ENCODE measurements at regions not wholly inside any gene's neighbourhood (a gene's known extent, or its start where the extent isn't known, plus 50 kb on each side); places are given as distances from the start of the nearest gene placed in this dataset.

DNA sequence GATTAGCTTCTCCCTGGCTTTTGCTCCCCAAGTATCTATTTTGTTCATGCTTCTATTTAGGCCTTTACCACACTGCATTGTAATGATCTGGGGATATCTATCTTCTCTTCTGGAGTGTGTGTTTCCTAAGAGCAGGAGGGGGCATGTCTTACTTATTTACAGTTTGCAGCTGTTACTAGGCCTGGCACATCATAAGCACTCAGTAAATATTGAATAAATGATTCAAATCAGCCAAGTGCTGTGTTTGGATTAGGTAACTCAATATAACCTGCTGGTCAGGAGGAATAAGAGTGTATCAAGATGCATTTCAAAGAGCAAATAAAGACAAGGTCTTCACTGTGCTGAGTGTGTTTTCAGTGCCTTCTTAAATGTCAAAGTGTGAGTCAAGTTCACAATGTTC, 186.1 kb downstream of the FOXG1 start:
- H3K27me3 ChIP-seq: no peaks in the 10 kb centered on the region
- intact Hi-C loops (cut with DNase I): no loop called here
- H3K36me3 ChIP-seq: no peaks in the 10 kb centered on the region
- H3K27ac ChIP-seq (replicated peaks in 1 of 4): no peak overlapping the region
- no peak for TF ChIP-seq EP300 (IDR thresholded peaks at IDR 0.05)
- TF ChIP-seq, protein P1, sequence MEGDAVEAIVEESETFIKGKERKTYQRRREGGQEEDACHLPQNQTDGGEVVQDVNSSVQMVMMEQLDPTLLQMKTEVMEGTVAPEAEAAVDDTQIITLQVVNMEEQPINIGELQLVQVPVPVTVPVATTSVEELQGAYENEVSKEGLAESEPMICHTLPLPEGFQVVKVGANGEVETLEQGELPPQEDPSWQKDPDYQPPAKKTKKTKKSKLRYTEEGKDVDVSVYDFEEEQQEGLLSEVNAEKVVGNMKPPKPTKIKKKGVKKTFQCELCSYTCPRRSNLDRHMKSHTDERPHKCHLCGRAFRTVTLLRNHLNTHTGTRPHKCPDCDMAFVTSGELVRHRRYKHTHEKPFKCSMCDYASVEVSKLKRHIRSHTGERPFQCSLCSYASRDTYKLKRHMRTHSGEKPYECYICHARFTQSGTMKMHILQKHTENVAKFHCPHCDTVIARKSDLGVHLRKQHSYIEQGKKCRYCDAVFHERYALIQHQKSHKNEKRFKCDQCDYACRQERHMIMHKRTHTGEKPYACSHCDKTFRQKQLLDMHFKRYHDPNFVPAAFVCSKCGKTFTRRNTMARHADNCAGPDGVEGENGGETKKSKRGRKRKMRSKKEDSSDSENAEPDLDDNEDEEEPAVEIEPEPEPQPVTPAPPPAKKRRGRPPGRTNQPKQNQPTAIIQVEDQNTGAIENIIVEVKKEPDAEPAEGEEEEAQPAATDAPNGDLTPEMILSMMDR (IDR thresholded peaks at IDR 0.05): no peak
- TF ChIP-seq POLR2A (IDR thresholded peaks at IDR 0.05; ENCODE audit: low read depth): no peak
- TF ChIP-seq POLR2AphosphoS5 (IDR thresholded peaks at IDR 0.05): no peak
- DNase-seq (ENCODE audit: extremely low spot score): no peak
- no peaks in the 10 kb centered on the region for H3K9me3 ChIP-seq
- no peaks in the 10 kb centered on the region for H3K4me1 ChIP-seq
- no peak overlapping the region for H3K4me3 ChIP-seq

DNA sequence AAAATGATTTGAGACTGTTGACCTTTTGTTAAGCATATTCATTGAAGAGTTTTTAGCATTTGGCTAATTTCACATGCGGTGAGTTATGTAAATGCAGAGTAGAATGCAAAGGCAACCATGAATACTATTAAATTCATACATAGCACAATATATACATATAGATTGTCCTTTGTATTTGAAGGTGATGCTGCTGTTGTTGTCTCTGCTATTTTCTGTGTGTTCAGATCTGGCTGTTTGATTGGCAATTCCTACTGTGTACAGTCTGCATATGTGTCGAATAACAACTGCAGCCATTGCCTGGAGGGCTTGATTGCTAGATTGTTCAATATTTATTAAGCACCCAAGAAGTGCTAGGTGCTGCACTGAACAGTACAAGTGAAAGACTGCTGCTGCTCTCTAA, 187.4 kb downstream of the FOXG1 start:
- TF ChIP-seq EP300 (IDR thresholded peaks at IDR 0.05) (no peak), POLR2AphosphoS5 (IDR thresholded peaks at IDR 0.05) (no peak), POLR2A (IDR thresholded peaks at IDR 0.05; ENCODE audit: low read depth) (no peak)
- TF ChIP-seq, protein P1 (IDR thresholded peaks at IDR 0.05): no peak
- Histone ChIP-seq H3K27me3 (no peaks in the 10 kb centered on the region), H3K4me3 (no peak overlapping the region), H3K4me1 (no peaks in the 10 kb centered on the region), H3K9me3 (no peaks in the 10 kb centered on the region), H3K36me3 (no peaks in the 10 kb centered on the region), H3K27ac (replicated peaks in 1 of 4) (no peak overlapping the region)
- WGBS: 79% methylated on average over 2 of the region's 2 CpGs
- intact Hi-C loops (cut with DNase I): no loop called here
- DNase-seq (ENCODE audit: extremely low spot score): no peak

DNA sequence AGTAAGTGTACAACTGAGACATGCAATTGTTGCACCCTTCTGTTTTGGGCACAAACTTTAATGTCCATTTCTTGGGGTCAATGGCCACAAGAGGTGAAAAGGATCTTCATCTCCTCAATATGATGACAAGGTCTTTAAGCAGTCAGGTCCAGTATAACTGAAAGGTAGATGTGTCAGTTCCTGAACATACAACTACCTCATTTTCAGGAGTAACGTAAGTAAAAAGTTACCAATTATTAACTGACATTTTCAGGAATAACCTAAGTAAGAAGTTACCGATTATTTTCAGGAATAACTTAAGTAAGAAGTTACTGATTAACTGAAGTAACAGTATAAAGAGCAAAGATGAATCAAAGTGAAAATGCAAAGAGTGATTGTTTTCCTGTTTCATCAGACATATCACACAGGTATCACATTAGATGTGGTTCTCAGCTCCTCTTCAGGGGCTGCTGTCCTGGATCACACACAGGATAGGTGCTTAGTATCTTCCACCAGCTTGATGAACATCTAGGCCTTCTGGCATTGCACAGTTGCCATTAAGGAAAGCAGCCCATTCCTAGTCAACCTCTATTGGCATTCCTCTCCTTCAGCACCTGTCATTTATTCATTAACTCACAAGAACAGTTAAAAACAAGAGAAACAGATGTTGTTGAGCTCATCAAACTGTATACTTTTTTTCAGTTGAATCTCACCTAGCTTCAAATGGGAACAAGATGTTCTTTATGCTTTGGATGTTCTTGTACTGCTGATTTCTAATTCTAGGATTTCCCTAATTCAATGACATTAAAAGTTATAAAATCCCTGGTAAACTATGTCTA, 200.0 kb downstream of the FOXG1 start:
- Histone ChIP-seq H3K4me1 (no peaks in the 10 kb centered on the region), H3K4me3 (no peak overlapping the region), H3K27me3 (no peaks in the 10 kb centered on the region), H3K36me3 (no peaks in the 10 kb centered on the region), H3K27ac (replicated peaks in 1 of 4) (no peak overlapping the region), H3K9me3 (peaks cover 0 to 8% (median 4%) of the 10 kb centered on the region in 4 donors)
- DNase-seq (ENCODE audit: extremely low spot score): no peak
- intact Hi-C loops (cut with DNase I): no loop called here
- TF ChIP-seq EP300 (IDR thresholded peaks at IDR 0.05) (no peak), POLR2A (IDR thresholded peaks at IDR 0.05; ENCODE audit: low read depth) (no peak), POLR2AphosphoS5 (IDR thresholded peaks at IDR 0.05) (no peak)
- TF ChIP-seq, protein P1 (IDR thresholded peaks at IDR 0.05): no peak
- WGBS: 91% methylated on average over 2 of the region's 2 CpGs

- H3K4me1 ChIP-seq: no peaks in the 10 kb centered on the region
- no peak overlapping the region for H3K4me3 ChIP-seq
- no peaks in the 10 kb centered on the region for H3K36me3 ChIP-seq
- WGBS: 33% methylated on average over 1 of the region's 1 CpG
- H3K27ac ChIP-seq (replicated peaks in 1 of 4): no peak overlapping the region
- intact Hi-C loops (cut with DNase I): no loop called here
- no peaks in the 10 kb centered on the region for H3K9me3 ChIP-seq
- TF ChIP-seq POLR2A (IDR thresholded peaks at IDR 0.05; ENCODE audit: low read depth) (no peak), POLR2AphosphoS5 (IDR thresholded peaks at IDR 0.05) (no peak), EP300 (IDR thresholded peaks at IDR 0.05) (no peak)
- TF ChIP-seq, protein P1 (IDR thresholded peaks at IDR 0.05): no peak
- H3K27me3 ChIP-seq: no peaks in the 10 kb centered on the region
- no peak for DNase-seq (ENCODE audit: extremely low spot score)
Measured at GRCh38 chr14:28975084-28975483, 208.5 kb downstream of the FOXG1 start.

GRCh38 chr14:28982228-28982627, 215.6 kb downstream of the FOXG1 start:
- Histone ChIP-seq H3K9me3 (no peaks in the 10 kb centered on the region), H3K27ac (replicated peaks in 1 of 4) (no peak overlapping the region), H3K4me1 (no peaks in the 10 kb centered on the region), H3K4me3 (no peak overlapping the region), H3K27me3 (no peaks in the 10 kb centered on the region), H3K36me3 (no peaks in the 10 kb centered on the region)
- intact Hi-C loops (cut with DNase I): no loop called here
- 96% methylated on average over 2 of the region's 2 CpGs for WGBS
- no peak for DNase-seq (ENCODE audit: extremely low spot score)
- TF ChIP-seq EP300 (IDR thresholded peaks at IDR 0.05): no peak
- TF ChIP-seq POLR2A (IDR thresholded peaks at IDR 0.05; ENCODE audit: low read depth): no peak
- TF ChIP-seq, protein P1 (IDR thresholded peaks at IDR 0.05): no peak
- TF ChIP-seq POLR2AphosphoS5 (IDR thresholded peaks at IDR 0.05): no peak
